NCI-H524 (cell line): ENCODE measurements at regions not wholly inside any gene's neighbourhood (a gene's known extent, or its start where the extent isn't known, plus 50 kb on each side); places are given as distances from the start of the nearest gene placed in this dataset.
"Not testable (repeated sequence)": the region's sequence is repeated elsewhere in the genome, so short reads cannot be mapped to it uniquely, and the experiment has no call there.

Source experiments
- DNase-seq, 2 experiments: peaks; one replicate each; lab custom pipeline; 2025; lab: John Stamatoyannopoulos, UW

DNA sequence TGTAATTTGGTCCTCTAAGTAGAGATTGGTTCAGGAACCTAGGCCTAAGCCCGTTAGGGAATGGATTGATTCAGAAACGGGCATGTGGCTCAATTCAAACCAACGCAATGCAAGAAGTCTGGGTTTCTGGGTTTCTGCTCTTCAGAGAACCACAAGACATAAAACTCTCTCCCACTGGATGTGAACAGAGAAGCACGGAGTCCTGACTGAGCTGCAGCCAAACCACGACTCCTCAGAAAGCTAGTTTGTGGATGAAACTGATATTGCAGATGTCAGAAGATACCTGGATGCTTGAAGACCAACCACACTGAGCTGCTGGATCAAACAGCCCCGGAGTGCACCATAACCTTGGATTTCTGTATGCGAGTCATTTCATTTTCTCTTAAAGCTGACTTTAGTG, 50.0 kb downstream of the SOD2 start:
- DNase-seq, result no peak

DNA sequence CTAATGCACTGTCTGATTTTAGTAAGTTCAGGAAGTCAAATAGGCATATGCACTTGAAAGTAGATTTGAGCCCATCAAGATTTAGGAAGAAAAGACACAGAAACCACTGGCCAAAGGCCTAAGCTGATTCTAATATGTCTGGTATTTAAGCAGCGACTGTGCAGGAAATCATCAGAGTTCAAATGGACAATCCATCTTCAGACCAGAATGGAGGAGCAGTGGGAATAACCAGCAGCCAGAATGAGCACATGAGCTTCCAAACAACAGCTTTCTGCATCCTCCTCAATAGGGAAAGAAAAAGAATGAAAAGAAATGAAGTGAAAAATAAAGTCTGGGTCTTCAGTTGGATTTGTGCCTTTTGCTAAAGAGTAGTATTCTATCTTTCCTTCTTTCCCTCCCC, 50.6 kb downstream of the SOD2 start:
- DNase-seq, result no peak

DNA sequence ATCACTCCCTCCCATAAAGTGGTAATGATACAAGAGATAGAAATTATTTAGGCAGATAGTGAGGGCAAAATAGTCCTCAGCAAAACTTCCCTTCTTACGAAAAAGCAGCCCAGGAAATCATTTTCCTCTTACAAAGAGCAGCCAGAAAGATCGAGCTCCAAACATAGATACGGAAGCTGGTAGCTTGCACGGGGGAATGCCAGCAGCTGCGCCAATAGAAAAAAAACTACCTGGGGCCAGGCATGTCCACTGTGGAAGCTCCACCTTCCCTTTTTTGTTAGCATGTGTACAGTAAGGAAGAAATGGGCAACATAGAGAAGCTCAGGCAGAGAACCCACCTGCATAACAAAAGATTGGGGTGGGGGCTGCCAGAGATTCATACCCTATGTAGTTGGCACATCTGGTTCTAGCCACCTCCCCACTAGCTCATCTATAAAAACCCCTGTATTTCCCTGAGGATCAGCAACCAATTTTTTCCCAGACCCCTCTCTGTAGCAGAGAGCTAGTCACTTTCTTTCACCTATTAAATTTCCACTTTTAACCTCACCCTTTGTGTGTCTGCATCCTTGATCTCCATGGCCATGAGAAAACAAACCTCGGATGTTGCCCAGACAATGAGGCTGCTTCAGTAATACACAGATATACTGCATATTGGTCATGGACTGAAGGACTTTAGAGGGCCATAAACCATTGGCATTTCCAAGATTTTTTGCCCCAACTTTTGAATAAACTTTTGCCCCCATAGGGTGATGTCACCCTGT, 52.1 kb downstream of the SOD2 start:
- DNase-seq, result no peak

DNA sequence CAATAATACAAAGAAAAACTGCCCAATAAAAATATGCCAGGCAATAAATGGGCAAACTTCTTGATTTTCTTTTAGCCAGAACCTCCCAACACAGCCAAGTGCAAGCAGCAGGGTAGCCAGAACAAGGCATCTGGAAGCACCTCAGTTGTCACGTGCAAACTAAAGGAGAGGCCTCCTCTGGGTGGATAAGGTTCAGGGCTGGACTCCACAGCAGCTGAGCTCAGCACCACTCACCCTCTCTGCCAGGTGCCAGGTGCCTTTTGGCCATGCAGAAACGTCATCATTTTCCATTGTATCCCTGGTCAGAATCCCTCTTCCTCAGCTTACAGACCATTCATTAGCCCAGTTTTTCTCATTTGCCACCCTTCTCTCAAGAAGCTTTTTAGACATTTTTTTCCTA, 52.7 kb downstream of the SOD2 start:
- DNase-seq, result no peak

GRCh38 chr6:159639721-159640120, 53.3 kb downstream of the SOD2 start:
- peak in 1 of 2 experiments; percentile 15 for DNase-seq

- peak in 1 of 2 experiments; percentile 37 for DNase-seq
Observed at GRCh38 chr6:159633196-159633595, 59.8 kb downstream of the SOD2 start.

GRCh38 chr6:159631886-159632285, 61.2 kb downstream of the SOD2 start:
- no peak for DNase-seq

DNA sequence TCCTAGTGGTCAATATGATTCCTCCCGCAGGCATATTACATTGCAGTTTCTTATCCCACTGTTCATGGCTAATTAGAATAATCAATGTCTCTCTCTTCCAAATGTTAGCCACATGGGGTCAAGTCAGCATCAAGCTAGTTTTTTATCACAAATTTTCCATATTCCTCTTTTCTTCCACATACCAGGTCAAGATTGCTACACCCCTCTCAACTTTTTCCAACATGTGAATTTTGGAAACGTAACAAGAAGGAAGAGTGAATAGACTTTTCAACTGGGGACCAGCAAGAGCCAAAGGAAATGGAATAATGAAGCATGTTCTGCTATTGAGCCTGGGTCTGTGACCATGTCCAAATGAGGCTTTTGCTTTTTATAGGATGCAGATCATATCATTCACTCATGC, 65.1 kb downstream of the SOD2 start:
- DNase-seq, result no peak

DNA sequence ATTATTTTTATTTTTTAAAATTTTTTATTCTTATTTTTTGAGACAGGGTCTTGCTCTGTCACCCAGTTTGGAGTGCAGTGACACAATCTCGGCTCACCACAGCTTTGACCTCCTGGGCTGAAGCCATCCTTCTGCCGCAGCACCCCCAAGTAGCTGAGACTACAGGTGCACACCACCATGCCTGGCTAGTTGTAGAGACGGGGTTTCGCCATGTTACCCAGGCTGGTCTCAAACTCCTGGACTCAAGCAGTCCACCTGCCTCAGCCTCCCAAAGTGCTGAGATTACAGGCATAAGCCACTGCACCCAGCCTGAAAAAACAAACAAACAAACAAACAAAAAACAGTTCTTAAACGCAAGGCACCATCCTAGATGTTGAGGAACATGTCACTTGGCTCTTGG, 66.5 kb downstream of the SOD2 start:
- DNase-seq, result not testable (repeated sequence)

DNA sequence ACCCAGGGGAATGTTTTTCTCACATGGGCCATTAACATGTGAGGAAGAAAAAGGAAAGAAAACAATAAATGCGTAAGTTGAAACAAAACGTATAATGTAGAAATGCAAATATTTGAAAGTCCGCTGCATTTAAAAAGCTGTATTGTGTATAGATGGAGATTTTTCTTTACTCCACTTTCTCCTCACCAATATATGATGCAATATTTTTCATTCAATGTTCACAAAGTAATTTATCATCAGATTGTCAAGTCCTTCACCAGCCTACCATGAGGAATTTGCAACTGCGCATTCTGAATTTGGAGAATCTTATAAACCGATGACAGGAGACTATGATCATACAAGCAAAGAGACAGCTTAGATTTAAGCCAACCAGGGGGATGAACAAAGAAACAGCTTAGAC, 69.9 kb downstream of the SOD2 start:
- no peak for DNase-seq

- peak in 1 of 2 experiments; percentile 27 for DNase-seq
Observed at GRCh38 chr6:159620947-159621346, 72.1 kb downstream of the SOD2 start.

GRCh38 chr6:159617444-159617843, 75.6 kb downstream of the SOD2 start:
- DNase-seq, result no peak

DNA sequence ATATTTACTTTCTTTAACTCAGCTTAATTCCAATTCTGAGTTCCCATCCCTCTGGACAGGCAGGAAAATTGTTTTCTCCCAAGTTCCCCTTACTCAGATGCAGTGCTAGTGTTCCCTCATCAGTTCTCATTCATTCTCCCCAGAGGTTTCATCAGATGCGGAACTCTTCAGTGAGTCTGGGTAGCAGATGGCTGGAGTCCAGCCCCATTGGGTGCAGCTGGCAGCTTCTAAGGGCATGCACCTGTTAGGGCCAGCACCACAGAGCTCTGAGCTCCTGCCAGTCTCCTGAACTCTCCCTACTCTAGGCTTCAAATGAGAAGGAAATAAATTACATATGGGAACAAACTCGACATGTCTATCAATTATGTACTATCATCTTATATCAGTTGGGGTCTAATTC, 76.6 kb downstream of the SOD2 start:
- DNase-seq, result peak; percentile 95 to 99

GRCh38 chr6:159615918-159616317, 77.1 kb downstream of the SOD2 start:
- peak; percentile 53 to 94 for DNase-seq

- no peak for DNase-seq
Observed at GRCh38 chr6:159610881-159611280, 82.2 kb downstream of the SOD2 start.

DNA sequence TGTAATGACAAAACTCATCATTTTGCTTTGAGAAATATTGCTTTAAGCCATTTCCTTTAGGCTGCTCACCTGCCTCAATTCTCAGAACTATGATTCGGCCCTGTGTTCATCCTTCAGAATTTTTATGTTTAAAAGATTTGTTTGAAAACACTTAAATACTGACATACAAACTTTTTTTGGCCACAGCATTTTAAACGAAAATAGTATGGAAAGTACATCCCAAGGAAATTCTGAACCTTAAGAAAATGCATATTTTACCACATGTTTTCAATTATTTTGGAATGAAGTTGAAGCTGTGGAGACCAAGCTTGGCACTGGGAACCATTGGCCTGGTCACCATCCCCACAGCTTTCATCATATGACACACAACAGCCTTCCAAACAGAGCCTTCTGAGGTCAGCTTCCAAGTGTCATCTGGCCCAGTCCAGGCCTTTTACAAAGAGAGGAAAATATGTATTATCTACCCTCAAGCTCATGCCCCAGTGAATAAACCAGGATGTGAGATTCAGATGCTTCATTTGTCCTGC, 83.3 kb downstream of the SOD2 start:
- no peak for DNase-seq

- peak in 1 of 2 experiments; percentile 43 for DNase-seq
Observed at GRCh38 chr6:159608961-159609651, 83.9 kb downstream of the SOD2 start.

- DNase-seq, result no peak
Observed at GRCh38 chr6:159606786-159607185, 86.3 kb downstream of the SOD2 start.

DNA sequence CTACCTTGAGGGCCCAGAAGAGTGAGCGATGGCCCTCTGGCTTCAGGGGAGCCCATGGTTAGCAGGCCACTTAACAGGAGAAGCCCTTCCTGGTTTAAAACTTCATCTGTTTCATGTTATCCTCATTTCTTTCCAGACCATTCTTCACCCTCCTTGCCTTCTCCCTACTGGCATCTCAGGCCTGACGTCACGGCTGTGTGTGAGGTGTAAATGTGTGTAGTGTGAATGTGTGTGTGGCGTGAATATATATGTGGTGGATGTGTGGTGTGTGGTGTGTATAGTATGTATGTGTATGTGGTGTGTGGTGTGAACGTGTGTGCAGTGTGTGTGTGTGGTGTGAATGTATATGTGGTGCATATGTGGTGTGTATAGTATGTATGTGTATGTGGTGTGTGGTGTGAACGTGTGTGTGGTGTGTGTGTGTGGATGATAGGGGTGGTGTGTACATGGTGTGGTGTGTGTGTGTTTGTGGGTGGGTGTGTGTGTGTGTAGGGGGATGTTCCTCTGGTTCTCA, 88.5 kb downstream of the SOD2 start:
- DNase-seq, result no peak

DNA sequence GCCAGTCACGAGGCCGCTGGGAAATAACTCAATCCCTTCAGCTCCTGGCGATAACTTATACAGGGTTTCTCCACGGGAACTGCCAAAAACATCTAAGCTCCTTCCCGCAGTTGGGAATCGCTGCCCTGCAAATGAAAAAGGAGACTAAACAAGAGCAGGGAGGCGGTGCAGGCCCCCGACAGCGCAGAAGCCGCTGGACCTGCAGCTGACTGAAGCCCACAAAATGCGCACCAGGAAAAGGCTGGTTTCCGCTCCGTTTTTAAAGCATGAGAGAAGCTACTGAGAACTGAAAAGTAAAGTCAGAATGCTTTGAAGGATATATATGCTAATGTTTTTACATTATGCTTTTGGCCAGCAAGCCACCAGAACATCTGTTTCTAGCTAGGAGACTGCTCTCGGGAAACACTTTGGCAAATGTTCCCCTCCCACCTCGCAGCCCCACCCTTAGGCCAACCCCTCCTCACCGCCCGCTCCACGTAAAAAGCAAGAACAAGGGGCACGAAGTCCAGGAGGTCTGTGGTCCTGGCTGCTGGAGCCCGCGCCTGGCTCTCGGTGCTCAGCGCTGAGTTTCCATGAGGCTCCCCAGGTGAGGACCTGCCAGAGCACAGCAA, 90.5 kb downstream of the SOD2 start:
- DNase-seq, result no peak

- DNase-seq, result no peak
Observed at GRCh38 chr6:159601211-159601610, 91.8 kb downstream of the SOD2 start.

GRCh38 chr6:159595173-159595572, 97.9 kb downstream of the SOD2 start:
- no peak for DNase-seq

- no peak for DNase-seq
Observed at GRCh38 chr6:159594750-159595117, 98.3 kb downstream of the SOD2 start.
